H1 (cell line): ENCODE measurements at regions not wholly inside any gene's neighbourhood (a gene's known extent, or its start where the extent isn't known, plus 50 kb on each side); places are given as distances from the start of the nearest gene placed in this dataset.

Experiments used
- CTCF ChIA-PET: fragments of 300-600 bp; sonication (Branson Sonifier 250); formaldehyde crosslinking; loops from one replicate; lab custom pipeline; 2021; ENCODE audit not compliant: partially characterized antibody; lab: Charles Lee
- POLR2A ChIA-PET: fragments of 300-600 bp; sonication (Branson Sonifier 250); formaldehyde crosslinking; loops from one replicate; lab custom pipeline; 2021; ENCODE audit warnings: inconsistent platforms; ENCODE audit not compliant: partially characterized antibody; lab: Charles Lee
- DNase-seq, 2 experiments: peaks; one replicate each; pipeline versions ENCODE4 v3.0.0 to v3.0.0-alpha.2; 2010 to 2022; ENCODE audit warnings: low spot score in 2 of 2, low read depth in 1 of 2, mixed read lengths in 1 of 2
- FAIRE-seq: peaks from 2 replicates; lab custom pipeline; 2011; peaks lifted over from hg19 to GRCh38; lab: Jason Lieb, UNC
- H2AFZ ChIP-seq: 2 replicates; pipeline ENCODE4 v1.8.1; 2012; ENCODE audit warnings: low read length, inconsistent platforms
- H2AK5ac ChIP-seq: 2 replicates; pipeline ENCODE4 v1.6.1; 2013; ENCODE audit warnings: low read depth, low read length
- H2BK120ac ChIP-seq: replicated peaks from 2 replicates; pipeline ENCODE3; 2013; ENCODE audit warnings: low read depth, low read length, inconsistent platforms
- H2BK12ac ChIP-seq: 2 replicates; pipeline ENCODE4 v1.6.1; 2013; ENCODE audit warnings: low read depth, low read length
- H2BK15ac ChIP-seq: 2 replicates; pipeline ENCODE4 v1.6.1; 2013; ENCODE audit warnings: low read length
- H2BK20ac ChIP-seq: 2 replicates; pipeline ENCODE4 v1.6.1; 2013; ENCODE audit warnings: low read length
- H2BK5ac ChIP-seq: 2 replicates; pipeline ENCODE4 v1.6.1; 2013; ENCODE audit warnings: low read depth, low read length
- H3K14ac ChIP-seq: 2 replicates; pipeline ENCODE4 v1.6.1; 2013; ENCODE audit warnings: inconsistent platforms; ENCODE audit not compliant: insufficient read length
- H3K18ac ChIP-seq: 2 replicates; pipeline ENCODE4 v1.6.1; 2013; ENCODE audit warnings: low read length; ENCODE audit errors: extremely low read depth
- H3K23ac ChIP-seq: 2 replicates; pipeline ENCODE4 v1.6.1; 2013; ENCODE audit warnings: inconsistent platforms; ENCODE audit not compliant: insufficient read length
- H3K23me2 ChIP-seq: 2 replicates; pipeline ENCODE4 v1.6.1; 2013; ENCODE audit warnings: low read depth, low read length
- H3K27ac ChIP-seq: 2 replicates; pipeline ENCODE4 v1.6.1; 2011; ENCODE audit warnings: low read depth, low read length, inconsistent platforms
- H3K27me3 ChIP-seq, 4 experiments: replicated peaks in 1 of 4; 1 replicate in 1 of 4; 2 replicates in 3 of 4; pipeline versions ENCODE4 v1.6.1 to v1.8.1; 2011 to 2013; ENCODE audit warnings: low read length in 3 of 4, mild to moderate bottlenecking in 3 of 4, inconsistent platforms in 2 of 4, mixed read lengths in 2 of 4, moderate library complexity in 1 of 4; ENCODE audit not compliant: control insufficient read depth in 3 of 4, insufficient read depth in 3 of 4; ENCODE audit errors: extremely low read depth in 1 of 4
- H3K36me3 ChIP-seq, 4 experiments: 2 replicates each; pipeline versions ENCODE4 v1.6.1 to v1.8.1; 2011 to 2013; ENCODE audit warnings: mild to moderate bottlenecking in 4 of 4, low read length in 3 of 4, moderate library complexity in 2 of 4, control low read depth in 1 of 4, inconsistent platforms in 1 of 4; ENCODE audit not compliant: insufficient read depth in 4 of 4, control insufficient read depth in 2 of 4
- H3K4ac ChIP-seq: replicated peaks from 2 replicates; pipeline ENCODE3; 2013; ENCODE audit warnings: low read length, low read depth, mixed read lengths, inconsistent platforms; ENCODE audit not compliant: insufficient read length
- H3K4me1 ChIP-seq, 4 experiments: replicated peaks in 1 of 4; 1 replicate in 1 of 4; 2 replicates in 3 of 4; pipeline versions ENCODE4 v1.6.1 to v1.8.1; 2011 to 2013; ENCODE audit warnings: low read length in 3 of 4, inconsistent platforms in 2 of 4, mixed read lengths in 1 of 4; ENCODE audit not compliant: insufficient read depth in 4 of 4, control insufficient read depth in 3 of 4
- H3K4me2 ChIP-seq, 2 experiments: 2 replicates each; pipeline versions ENCODE4 v1.6.1 to v1.8.1; 2011 to 2013; ENCODE audit warnings: low read depth in 2 of 2, low read length in 2 of 2, control low read depth in 1 of 2, inconsistent platforms in 1 of 2, mild to moderate bottlenecking in 1 of 2; ENCODE audit not compliant: insufficient read depth in 1 of 2
- H3K4me3 ChIP-seq, 4 experiments: fragments of 200-600, 300-600 bp in 1 of 4; sonication (generic), shearing (Covaris generic), sonication (Bioruptor Twin) in 1 of 4; 2 replicates each; pipeline versions ENCODE4 v1.5.1 to v1.8.1; 2011 to 2016; ENCODE audit warnings: low read length in 4 of 4, low read depth in 3 of 4, control low read depth in 2 of 4, inconsistent platforms in 2 of 4, mild to moderate bottlenecking in 2 of 4, mixed read lengths in 1 of 4, moderate library complexity in 1 of 4; ENCODE audit not compliant: insufficient read depth in 2 of 4; ENCODE audit errors: extremely low read depth in 1 of 4
- H3K56ac ChIP-seq: replicated peaks from 2 replicates; pipeline ENCODE3; 2013; ENCODE audit warnings: low read depth, mild to moderate bottlenecking, mixed read lengths, low read length, inconsistent platforms; ENCODE audit not compliant: insufficient read length
- H3K79me1 ChIP-seq: 2 replicates; pipeline ENCODE4 v1.6.1; 2013; ENCODE audit warnings: low read depth, low read length, control low read depth
- H3K79me2 ChIP-seq, 2 experiments: 2 replicates each; pipeline versions ENCODE4 v1.6.1 to v1.8.1; 2012 to 2013; ENCODE audit warnings: low read length in 2 of 2, mild to moderate bottlenecking in 2 of 2, inconsistent platforms in 1 of 2; ENCODE audit not compliant: insufficient read depth in 2 of 2, control insufficient read depth in 1 of 2
- H3K9ac ChIP-seq, 4 experiments: replicated peaks in 1 of 4; 1 replicate in 1 of 4; 2 replicates in 3 of 4; pipeline versions ENCODE4 v1.6.1 to v1.8.1; 2011 to 2013; ENCODE audit warnings: low read depth in 3 of 4, low read length in 3 of 4, control low read depth in 2 of 4, mild to moderate bottlenecking in 2 of 4, moderate library complexity in 2 of 4, inconsistent platforms in 1 of 4; ENCODE audit errors: extremely low read depth in 1 of 4
- H3K9me3 ChIP-seq, 2 experiments: 2 replicates each; pipeline versions ENCODE4 v1.6.1 to v1.8.1; 2012 to 2013; ENCODE audit warnings: mild to moderate bottlenecking in 2 of 2, moderate library complexity in 2 of 2, control low read depth in 1 of 2, inconsistent platforms in 1 of 2, low read depth in 1 of 2, low read length in 1 of 2, mixed read lengths in 1 of 2; ENCODE audit not compliant: insufficient read depth in 2 of 2
- H4K20me1 ChIP-seq, 2 experiments: replicated peaks in 1 of 2; 2 replicates each; pipeline versions ENCODE3 to v1.8.1; 2011 to 2013; ENCODE audit warnings: inconsistent platforms in 2 of 2, low read length in 2 of 2, mild to moderate bottlenecking in 1 of 2; ENCODE audit not compliant: insufficient read depth in 2 of 2, control insufficient read depth in 1 of 2
- H4K5ac ChIP-seq: 2 replicates; pipeline ENCODE4 v1.6.1; 2013; ENCODE audit warnings: low read length, low read depth, mixed read lengths, inconsistent platforms; ENCODE audit not compliant: insufficient read length
- H4K8ac ChIP-seq: 2 replicates; pipeline ENCODE4 v1.8.0; 2013; ENCODE audit warnings: mild to moderate bottlenecking, moderate library complexity, low read length, inconsistent platforms; ENCODE audit not compliant: insufficient read depth; ENCODE audit errors: extremely low read depth
- H4K91ac ChIP-seq: replicated peaks from 2 replicates; pipeline ENCODE3; 2013; ENCODE audit warnings: low read length, mixed read lengths, inconsistent platforms; ENCODE audit not compliant: insufficient read length
- BACH1 ChIP-seq: IDR thresholded peaks from 2 replicates; pipeline ENCODE4 v1.6.1; 2012; ENCODE audit warnings: low read length, improper control_type of control experiment
- KDM5A ChIP-seq: fragments of 200-600 bp; IDR thresholded peaks from 2 replicates; pipeline ENCODE4 v1.7.1; 2012; ENCODE audit warnings: mild to moderate bottlenecking, low read length, inconsistent platforms, mixed read lengths
- PHF8 ChIP-seq: fragments of 200-600 bp; sonication (generic); conservative IDR thresholded peaks from 2 replicates; pipeline ENCODE4 v1.7.1; 2012; ENCODE audit warnings: low read depth, mild to moderate bottlenecking, inconsistent platforms, low read length, moderate library complexity
- SRF ChIP-seq: IDR thresholded peaks from 2 replicates; pipeline ENCODE4 v1.6.1; 2011; ENCODE audit warnings: mild to moderate bottlenecking, low read depth, low read length, moderate library complexity
- SUZ12 ChIP-seq: fragments of 200-600 bp; sonication (generic); IDR thresholded peaks from 2 replicates; pipeline ENCODE4 v1.6.1; 2012; ENCODE audit warnings: mild to moderate bottlenecking, inconsistent platforms, low read length, moderate library complexity, mixed read lengths
- TEAD4 ChIP-seq: IDR thresholded peaks from 2 replicates; pipeline ENCODE4 v1.6.1; 2012; ENCODE audit warnings: low read depth, low read length, inconsistent platforms, mixed read lengths
- WGBS, 2 experiments: shearing (Covaris generic) in 1 of 2; methylation state at CpG; one replicate each; pipeline versions ENCODE4 v1.1.6 to v1.1.7; 2013 to 2015; ENCODE audit warnings: low lambda C conversion rate in 2 of 2, mixed read lengths in 2 of 2, inconsistent platforms in 1 of 2, low coverage in 1 of 2, missing lambda C conversion rate in 1 of 2; ENCODE audit not compliant: insufficient replicate concordance in 2 of 2, insufficient coverage in 1 of 2, insufficient read length in 1 of 2; ENCODE audit errors: extremely low coverage in 1 of 2, missing lambda C conversion rate in 1 of 2; 5-methylcytosine and 5-hydroxymethylcytosine counted together

DNA sequence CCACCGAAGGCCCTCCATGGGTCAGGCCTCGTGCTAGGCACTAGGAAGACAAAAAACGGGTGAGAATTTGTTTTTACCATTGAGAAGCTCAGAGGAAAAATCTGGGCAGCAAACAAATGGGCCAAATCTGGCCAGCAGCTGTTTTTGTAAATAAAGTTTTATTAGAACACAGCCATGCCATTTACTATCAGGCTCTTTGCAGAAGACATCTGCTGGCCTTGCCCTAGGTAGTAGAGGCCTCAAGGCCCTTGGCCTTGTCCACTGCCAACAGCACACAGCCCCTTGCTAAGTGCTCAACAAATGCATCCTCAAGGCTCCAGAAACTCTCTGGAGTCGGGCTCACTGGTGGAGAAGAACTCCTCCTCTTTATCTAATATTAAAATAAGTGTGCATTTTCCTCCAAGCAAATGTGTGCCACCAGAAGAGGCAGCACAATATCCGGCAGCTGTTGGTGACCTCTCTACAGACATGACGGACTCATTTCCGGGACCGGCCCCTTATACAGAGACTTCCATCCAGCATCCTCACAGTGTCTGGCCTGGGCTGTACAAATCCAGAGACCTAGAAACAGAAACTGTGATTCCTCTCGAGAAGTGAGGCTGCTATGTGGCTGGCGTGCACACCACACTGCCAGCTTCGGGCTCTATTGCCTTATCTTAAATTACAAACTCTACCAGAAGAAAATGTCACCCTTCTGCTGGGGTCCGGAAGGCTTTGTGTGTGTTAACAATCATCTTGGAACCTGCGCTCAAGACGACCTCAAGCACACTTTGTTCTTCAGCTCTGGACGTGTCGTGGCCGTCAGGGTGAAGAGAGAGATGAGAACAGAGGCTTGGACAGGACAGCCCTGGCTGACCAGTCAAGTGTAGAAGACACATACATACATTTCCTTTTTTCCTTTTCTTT, 203.9 kb downstream of the TOMM20 start:
- H3K4me2 ChIP-seq: no peak overlapping the region
- no peak overlapping the region for H2AK5ac ChIP-seq
- H3K18ac ChIP-seq: no peak overlapping the region
- H3K9me3 ChIP-seq: peaks cover 0 to 2% of the 10 kb centered on the region in 2 experiments; a peak in 1 of 4 replicates
- CTCF ChIA-PET: interaction anchor here (1.0 to 1.2 kb wide), 2 partner anchors 159 to 810 kb away, joined by 3 to 5 read pairs; no protein-coding TSS in a partner anchor
- H3K4me1 ChIP-seq: peaks cover 0 to 12% (median 1%) of the 10 kb centered on the region in 4 experiments; a peak in 4 of 7 replicates
- H3K36me3 ChIP-seq: no peaks in the 10 kb centered on the region
- H3K4ac ChIP-seq: no peak overlapping the region
- 90% methylated on average over 17 of the region's 17 CpGs; no CpG with 5 or more reads in 1 of the 2 experiments for WGBS, 2 experiments
- no peak overlapping the region for H2BK120ac ChIP-seq
- no peak overlapping the region for H3K9ac ChIP-seq
- peaks cover 0 to 4% (median 2%) of the 10 kb centered on the region in 4 experiments; a peak in 3 of 7 replicates for H3K27me3 ChIP-seq
- H3K79me1 ChIP-seq: no peaks in the 10 kb centered on the region
- no peak overlapping the region for H2AFZ ChIP-seq
- no peak overlapping the region for H3K23ac ChIP-seq
- H4K5ac ChIP-seq: no peak overlapping the region
- H3K23me2 ChIP-seq: no peaks in the 10 kb centered on the region
- peak overlapping the region; percentile 46; the same call in 1 of the 2 replicates for H2BK12ac ChIP-seq
- no peaks in the 10 kb centered on the region for H3K79me2 ChIP-seq
- H2BK5ac ChIP-seq: no peak overlapping the region
- no peak for TF ChIP-seq SRF
- TF ChIP-seq TEAD4: no peak
- TF ChIP-seq SUZ12: no peak
- no peak for TF ChIP-seq KDM5A
- TF ChIP-seq PHF8: no peak
- no peak for TF ChIP-seq BACH1
- TF ChIP-seq, all 59 proteins: peak for 0
- no peak overlapping the region for H2BK15ac ChIP-seq
- FAIRE-seq (no peak), DNase-seq (no peak)
- POLR2A ChIA-PET: no interaction called here
- H2BK20ac ChIP-seq: 0 out of 2 replicates have a peak overlapping the region, but pooled peaks have one; percentile 72
- H4K8ac ChIP-seq: no peak overlapping the region
- no peak overlapping the region for H3K14ac ChIP-seq
- no peak overlapping the region for H4K91ac ChIP-seq
- no peak overlapping the region for H3K27ac ChIP-seq
- H3K4me3 ChIP-seq: no peak overlapping the region
- no peaks in the 10 kb centered on the region for H4K20me1 ChIP-seq
- H3K56ac ChIP-seq: no peak overlapping the region
